GM20000 (cell line): ENCODE measurements at regions not wholly inside any gene's neighbourhood (a gene's known extent, or its start where the extent isn't known, plus 50 kb on each side); places are given as distances from the start of the nearest gene placed in this dataset.

Experiments used
- DNase-seq: peaks from one replicate; pipeline ENCODE4 v3.0.0; 2012; ENCODE audit warnings: low spot score
- CTCF ChIP-seq: IDR thresholded peaks from 2 replicates; pipeline ENCODE4 v1.5.1; 2012; ENCODE audit warnings: mild to moderate bottlenecking, control low read depth; ENCODE audit errors: extremely low read depth, missing control alignments

GRCh38 chr7:13027321-13027720 is 339.9 kb downstream of the ARL4A start:
- no peak for DNase-seq
- no peak for TF ChIP-seq CTCF

- no peak for TF ChIP-seq CTCF
- DNase-seq: no peak
Observed at GRCh38 chr7:13028036-13028824, 340.8 kb downstream of the ARL4A start.

- DNase-seq: no peak
- no peak for TF ChIP-seq CTCF
Observed at GRCh38 chr7:13028825-13029099, 341.3 kb downstream of the ARL4A start.

- TF ChIP-seq CTCF: no peak
- DNase-seq: no peak
Observed at GRCh38 chr7:13031468-13031867, 344.0 kb downstream of the ARL4A start.

- no peak for DNase-seq
- TF ChIP-seq CTCF: no peak
Observed at GRCh38 chr7:13032084-13032483, 344.7 kb downstream of the ARL4A start.

- DNase-seq: no peak
- TF ChIP-seq CTCF: no peak
Observed at GRCh38 chr7:13032576-13032975, 345.1 kb downstream of the ARL4A start.

GRCh38 chr7:13034693-13035092 is 347.3 kb downstream of the ARL4A start:
- DNase-seq: no peak
- TF ChIP-seq CTCF: no peak
